NCI-H128 (cell line): ENCODE measurements at regions not wholly inside any gene's neighbourhood (a gene's known extent, or its start where the extent isn't known, plus 50 kb on each side); places are given as distances from the start of the nearest gene placed in this dataset.
A peak's percentile ranks its signal among the peaks of the same experiment; 100 is the strongest.

Experiments used
- DNase-seq: peaks from one replicate; lab custom pipeline; 2025; ENCODE audit not compliant: unreplicated experiment; lab: John Stamatoyannopoulos, UW

DNA sequence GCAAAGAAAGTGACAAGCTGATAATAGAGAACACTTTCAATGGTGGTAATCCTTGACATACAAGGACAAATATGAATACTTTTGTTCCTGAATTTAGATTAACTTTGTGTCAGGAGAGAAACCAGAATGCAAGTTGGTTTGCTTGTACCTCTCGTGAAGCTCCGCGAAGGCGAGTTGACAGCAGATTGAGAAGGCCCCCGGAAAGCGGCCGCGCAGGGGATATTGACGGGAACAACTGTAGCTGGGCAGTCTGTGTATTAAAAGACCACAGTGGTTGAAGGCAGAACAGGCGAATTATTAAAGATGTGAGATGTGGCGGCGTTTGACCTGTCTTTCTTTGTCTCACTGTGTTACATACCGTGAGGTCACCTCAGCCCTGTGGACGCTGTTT lies 175.8 kb upstream of the RALGAPA2 start:
- no peak for DNase-seq

GRCh38 chr20:20887593-20888265 lies 175.3 kb upstream of the RALGAPA2 start:
- no peak for DNase-seq

DNA sequence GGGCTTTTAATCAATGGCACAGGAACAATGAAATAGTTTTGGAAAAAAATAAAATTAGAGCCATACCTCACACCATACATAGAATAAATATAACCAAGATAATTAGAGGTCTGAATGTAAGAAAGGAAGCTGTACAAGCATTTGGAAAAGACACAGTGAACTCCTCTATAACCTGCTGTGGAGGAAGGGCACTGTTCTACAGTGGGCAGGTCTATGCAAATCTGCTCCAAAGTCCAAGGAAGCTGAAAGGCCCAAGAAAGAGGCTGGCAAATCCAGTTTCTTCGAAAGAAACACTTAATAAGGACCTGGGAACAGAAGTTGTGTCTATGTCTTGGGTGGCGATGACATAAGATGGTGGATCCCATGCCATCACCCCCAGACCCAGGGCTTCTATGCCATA lies 169.4 kb upstream of the RALGAPA2 start:
- DNase-seq = no peak

GRCh38 chr20:20877079-20877478 lies 164.6 kb upstream of the RALGAPA2 start:
- no peak for DNase-seq

DNA sequence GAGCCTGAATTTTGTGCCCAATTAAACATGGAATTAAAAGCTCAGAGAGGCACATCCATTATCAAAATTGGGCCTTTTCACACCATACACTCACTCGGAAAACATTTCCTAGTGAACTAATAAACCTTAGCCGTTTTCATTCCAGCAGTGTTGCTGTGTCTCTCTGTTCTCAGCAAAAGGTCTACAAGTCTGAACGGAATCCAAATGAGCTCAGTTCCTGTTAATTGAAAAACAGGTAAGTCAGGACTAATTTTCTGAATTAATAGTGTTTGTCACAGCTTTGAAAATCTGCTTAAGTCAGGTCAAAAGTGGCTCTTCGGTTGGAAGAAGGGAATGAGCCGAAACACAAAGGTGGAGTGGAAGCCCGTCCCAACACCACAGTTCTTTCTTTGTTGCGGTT lies 163.3 kb upstream of the RALGAPA2 start:
- no peak for DNase-seq

- no peak for DNase-seq
These were observed 160.0 kb upstream of the RALGAPA2 start for GRCh38 chr20:20872428-20872827.

DNA sequence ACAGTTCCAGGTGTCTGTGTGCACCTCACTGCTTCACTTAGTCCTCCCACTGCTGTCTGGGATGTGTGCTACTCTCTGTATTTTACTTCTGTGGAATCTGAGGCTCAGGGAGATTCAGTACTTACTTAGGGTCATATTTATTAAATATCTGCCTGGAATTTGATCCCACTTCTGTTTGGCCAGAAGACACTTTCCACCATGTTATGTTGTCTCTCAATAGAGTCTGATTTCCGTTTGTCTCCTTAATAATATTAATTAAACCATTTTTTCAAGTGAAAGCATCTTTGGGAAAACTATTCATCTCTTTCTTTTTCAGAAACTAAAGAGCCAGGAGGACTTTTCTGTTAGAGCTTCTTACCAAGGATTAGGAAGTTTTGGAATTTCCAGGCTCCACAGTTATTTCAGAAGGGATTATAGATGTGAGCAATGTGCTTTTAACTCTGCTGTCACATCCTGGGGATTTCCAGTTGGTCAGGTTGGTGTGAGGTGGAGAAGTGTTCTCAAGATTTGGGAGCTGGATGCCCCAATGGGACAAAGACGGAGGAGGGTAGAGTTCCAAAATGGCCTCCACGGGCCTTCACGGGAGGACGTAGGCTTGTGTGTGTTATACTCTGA lies 156.8 kb upstream of the RALGAPA2 start:
- DNase-seq = no peak

DNA sequence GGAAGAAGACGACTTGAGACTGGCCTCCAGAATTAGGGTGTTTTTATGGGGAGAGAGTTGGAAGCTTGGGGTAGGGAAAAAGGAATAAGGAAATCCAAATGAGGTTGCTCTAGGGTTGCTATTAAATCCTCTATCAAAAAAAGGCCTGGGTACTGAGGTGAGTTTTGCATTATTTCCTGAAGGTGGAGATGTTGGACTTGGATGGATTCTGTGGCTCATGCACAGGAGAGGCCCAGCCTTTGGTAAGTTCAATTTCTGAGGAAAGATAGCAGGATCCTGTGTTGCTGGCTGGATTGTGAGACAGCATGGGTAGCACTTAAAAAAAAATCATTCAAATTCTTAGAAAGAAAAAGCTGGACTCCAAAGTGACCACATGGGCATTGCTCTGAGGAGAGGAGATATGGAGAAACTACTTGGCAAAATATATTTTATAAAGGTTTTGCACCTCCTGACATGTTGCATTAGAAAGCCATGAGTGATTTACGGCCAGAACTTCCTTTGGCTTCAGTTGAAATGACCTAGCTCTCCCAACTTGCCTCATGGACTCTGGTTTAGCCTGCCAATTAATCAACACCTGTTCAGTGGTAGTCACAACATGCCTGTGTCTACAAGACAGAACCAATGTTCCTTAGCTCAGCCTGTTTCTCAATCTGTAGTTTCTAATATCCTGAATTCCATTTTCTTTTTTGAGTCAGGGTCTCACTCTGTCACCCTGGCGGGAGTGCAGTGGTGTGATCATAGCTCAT lies 152.1 kb upstream of the RALGAPA2 start:
- DNase-seq = no peak

- peak; percentile 69 for DNase-seq
These were observed 147.8 kb upstream of the RALGAPA2 start for GRCh38 chr20:20860078-20860806.

- DNase-seq = no peak
These were observed 147.1 kb upstream of the RALGAPA2 start for GRCh38 chr20:20859510-20859909.

- no peak for DNase-seq
These were observed 144.5 kb upstream of the RALGAPA2 start for GRCh38 chr20:20856956-20857355.

DNA sequence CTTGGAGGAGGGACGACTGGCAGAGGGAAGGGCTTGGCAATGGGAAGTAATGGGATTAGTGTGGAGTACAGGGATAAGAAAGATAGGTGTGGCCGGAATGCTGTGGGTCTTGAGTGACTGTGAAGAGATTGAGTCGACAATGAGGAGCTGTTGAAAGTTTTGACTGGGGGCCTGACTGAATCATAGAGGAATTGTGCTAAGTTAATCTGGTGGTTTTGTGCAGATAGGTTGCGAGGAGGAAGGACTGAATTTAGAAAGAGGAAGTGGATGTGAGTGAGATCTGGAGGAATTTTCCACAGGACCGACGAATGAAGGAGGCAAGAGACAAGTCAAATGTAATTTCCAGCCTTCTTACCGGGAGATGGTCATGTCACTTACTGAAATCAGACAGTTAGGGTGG lies 143.9 kb upstream of the RALGAPA2 start:
- DNase-seq = no peak

DNA sequence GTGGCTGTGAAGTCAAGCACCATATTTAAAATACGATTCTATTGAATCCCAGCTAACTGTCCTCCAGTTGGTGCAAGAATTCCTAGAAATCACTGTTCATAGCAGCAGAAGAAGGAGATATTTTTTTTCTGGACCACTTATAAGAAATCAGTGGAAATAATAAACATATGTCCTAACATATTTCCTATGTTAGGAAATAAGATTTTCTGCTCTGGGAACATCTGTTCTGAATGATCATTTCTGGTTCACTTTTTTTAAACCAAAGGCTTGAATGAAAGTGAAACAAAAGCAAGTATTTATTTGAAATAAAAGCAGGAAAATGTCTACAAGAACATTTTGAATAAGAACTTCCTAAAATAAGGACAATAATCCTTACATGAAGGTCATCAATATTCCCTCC lies 138.9 kb upstream of the RALGAPA2 start:
- DNase-seq = no peak

GRCh38 chr20:20850407-20850806 lies 138.0 kb upstream of the RALGAPA2 start:
- DNase-seq = no peak

DNA sequence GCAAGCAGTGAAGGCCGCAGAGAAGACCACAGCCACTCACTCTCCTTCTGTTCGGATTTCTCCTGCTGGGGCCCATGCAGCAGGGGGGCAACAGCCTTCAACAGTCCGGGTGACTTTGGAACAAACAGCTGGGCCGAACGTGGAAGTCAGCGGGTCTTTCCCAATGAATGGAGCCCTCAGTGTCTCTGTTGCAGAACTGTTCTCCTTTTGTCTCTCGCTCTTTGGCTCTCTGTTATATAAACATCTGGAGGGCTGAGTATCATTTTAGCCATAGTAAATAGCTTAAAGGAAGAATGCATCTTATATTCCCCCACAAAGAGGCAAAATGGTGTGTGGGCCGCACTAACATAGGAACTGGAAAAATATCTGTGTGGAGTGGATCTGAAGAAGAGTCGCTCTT lies 136.7 kb upstream of the RALGAPA2 start:
- no peak for DNase-seq

DNA sequence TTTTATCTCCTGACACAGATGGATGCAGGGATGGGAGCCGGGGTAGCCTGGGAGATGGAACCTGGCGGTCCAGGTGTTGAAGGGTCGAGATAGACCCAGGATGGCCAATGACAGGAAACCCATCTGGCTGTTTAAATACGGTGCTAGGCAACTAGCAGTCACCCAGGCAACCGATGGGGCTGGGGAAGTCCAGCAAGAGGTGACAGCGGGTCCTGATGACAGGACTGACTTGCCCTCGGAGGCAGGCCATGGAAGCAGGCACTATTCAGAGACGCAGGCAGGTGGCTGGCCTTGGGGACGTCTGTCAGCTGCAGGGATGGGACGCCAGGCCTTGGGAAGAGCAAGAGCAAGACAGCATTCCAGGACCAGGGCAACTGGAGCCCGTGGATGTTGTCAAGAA lies 135.4 kb upstream of the RALGAPA2 start:
- DNase-seq = no peak

DNA sequence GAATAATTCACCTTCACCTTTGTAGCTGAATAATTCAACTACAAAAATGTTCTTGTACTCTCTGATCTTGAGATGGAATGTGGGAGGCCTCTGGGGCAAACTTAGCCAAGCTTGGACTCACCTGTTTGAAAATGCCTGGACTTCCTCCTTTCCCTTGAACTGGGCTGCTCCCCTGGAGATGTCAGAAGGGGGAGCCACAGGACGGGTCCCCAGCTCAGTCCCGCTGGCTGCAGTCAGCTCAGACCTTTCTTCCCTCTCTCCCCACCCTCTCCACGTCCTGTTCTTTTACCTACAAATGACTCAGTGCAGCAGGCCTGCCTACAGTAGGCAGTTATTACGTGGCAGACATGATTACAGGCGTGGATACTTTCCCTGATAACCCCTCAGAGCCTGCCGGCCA lies 131.5 kb upstream of the RALGAPA2 start:
- DNase-seq = no peak

GRCh38 chr20:20839771-20840170 lies 127.3 kb upstream of the RALGAPA2 start:
- DNase-seq = no peak

DNA sequence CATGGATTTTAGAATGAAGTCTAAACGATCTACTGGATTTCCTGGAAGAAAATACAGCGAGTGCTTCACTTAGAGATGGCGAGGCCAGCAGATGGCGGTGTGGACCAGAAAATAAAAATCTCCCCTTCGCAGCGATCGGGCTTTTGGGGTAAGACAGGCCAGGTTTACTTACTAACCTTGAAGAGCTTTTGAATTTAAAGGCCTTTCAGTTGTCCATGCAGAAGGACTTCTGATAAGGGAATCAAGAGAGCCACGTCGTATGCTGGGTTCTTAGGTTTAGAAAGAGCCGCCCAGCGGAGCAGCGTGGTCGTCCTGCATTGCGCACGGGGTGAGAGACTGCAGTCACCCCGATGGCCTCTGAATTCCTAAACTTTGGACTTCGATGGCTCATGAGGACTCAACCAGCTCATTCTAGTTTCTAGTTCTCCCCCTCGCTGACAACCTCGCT lies 125.2 kb upstream of the RALGAPA2 start:
- peak; percentile 35 for DNase-seq

DNA sequence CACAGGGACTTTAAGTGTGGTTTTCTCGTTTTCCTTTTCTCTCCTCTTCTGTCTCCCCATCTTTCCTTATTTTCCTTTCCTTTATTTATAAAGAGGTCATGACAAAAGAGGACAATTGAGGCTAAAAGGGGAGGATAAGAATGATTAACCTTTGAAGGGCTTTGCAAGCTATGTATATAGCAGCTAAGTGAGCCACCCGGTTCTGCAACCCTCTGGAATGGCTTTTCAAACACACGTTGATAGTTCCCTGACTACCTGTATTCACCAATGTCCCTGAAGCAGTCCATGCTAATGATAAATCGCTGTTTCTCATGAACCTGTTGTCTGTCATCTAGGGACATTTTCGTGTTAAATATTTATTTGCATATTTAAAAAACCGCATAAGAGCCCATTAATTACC lies 124.4 kb upstream of the RALGAPA2 start:
- DNase-seq = no peak

DNA sequence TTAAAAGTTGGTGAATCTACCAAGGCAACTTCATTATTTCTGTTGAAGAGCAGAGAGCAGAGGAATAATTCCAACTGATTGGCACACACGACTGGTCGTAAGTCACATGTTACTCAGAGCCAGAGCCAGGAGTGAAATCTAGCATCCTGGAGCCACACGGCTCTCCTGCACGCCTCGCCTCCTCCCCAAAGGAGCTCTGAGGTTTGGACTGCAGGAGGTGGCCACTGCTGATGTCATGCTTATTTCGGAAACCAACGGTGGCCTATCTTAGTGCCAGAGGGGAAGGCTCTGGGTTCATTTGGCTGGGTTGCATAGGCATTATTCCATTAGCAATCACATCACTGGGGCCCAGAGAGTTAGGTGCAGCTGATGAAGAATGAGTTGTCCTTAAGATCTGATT lies 123.5 kb upstream of the RALGAPA2 start:
- DNase-seq = no peak

DNA sequence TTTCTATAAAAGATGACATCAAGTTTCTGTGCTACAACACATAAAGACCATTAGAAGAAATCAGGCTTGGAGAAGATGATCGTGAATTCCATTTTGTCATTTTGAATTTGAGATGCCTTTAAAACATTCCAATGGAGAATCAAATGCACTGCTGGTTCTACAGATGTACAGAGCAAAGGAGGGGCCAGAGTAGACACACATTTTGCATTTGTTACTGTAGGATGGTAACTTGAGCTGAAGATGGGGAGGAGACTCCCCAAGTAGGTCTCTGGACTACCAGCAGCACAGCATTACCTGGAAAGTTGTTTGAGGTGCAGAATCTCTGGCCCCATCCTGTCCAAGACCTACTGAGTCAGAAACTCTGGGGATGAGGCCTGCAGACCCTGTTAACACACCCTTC lies 121.6 kb upstream of the RALGAPA2 start:
- DNase-seq = no peak
